ENCODE measurements at regions not wholly inside any gene's neighbourhood (a gene's known extent, or its start where the extent isn't known, plus 50 kb on each side); places are given as distances from the start of the nearest gene placed in this dataset.
"Not testable (repeated sequence)": the region's sequence is repeated elsewhere in the genome, so short reads cannot be mapped to it uniquely, and the experiment has no call there.

- no peak for TF ChIP-seq CTCF (IDR thresholded peaks at IDR 0.05)
- no peak overlapping the region for H3K4me3 ChIP-seq
- ATAC-seq (no peak), DNase-seq (peak in 1 of 4 donors; percentile 41)
- no peaks in the 10 kb centered on the region for H3K36me3 ChIP-seq
- no peak overlapping the region for H3K27ac ChIP-seq
- H3K27me3 ChIP-seq, result no peaks in the 10 kb centered on the region
- intact Hi-C loops (cut with DNase I), result no loop called here
- H3K9me3 ChIP-seq, result no peaks in the 10 kb centered on the region
- no peaks in the 10 kb centered on the region for H3K4me1 ChIP-seq
Observed at GRCh38 chr4:30125868-30126267, 594.3 kb upstream of the PCDH7 start.

- Histone ChIP-seq H3K36me3 (no peaks in the 10 kb centered on the region), H3K9me3 (no peaks in the 10 kb centered on the region), H3K27ac (no peak overlapping the region), H3K4me1 (no peaks in the 10 kb centered on the region), H3K27me3 (no peaks in the 10 kb centered on the region), H3K4me3 (no peak overlapping the region)
- no peak for ATAC-seq
- DNase-seq, result peak in 1 of 4 donors; percentile 16
- intact Hi-C loops (cut with DNase I), result no loop called here
- no peak for TF ChIP-seq CTCF (IDR thresholded peaks at IDR 0.05)
Observed at GRCh38 chr4:30126351-30126750, 593.8 kb upstream of the PCDH7 start.

- ATAC-seq; H3K27ac ChIP-seq; H3K36me3 ChIP-seq; H3K9me3 ChIP-seq; DNase-seq; intact Hi-C loops (cut with DNase I); H3K4me3 ChIP-seq; H3K27me3 ChIP-seq; H3K4me1 ChIP-seq: not testable (repeated sequence)
Observed at GRCh38 chr4:30148828-30149227, 571.3 kb upstream of the PCDH7 start.

- H3K4me1 ChIP-seq; DNase-seq; H3K27ac ChIP-seq; H3K9me3 ChIP-seq; H3K36me3 ChIP-seq; ATAC-seq; H3K27me3 ChIP-seq; intact Hi-C loops (cut with DNase I); H3K4me3 ChIP-seq: not testable (repeated sequence)
Observed at GRCh38 chr4:30149539-30149938, 570.6 kb upstream of the PCDH7 start.

- ATAC-seq, result no peak
- Histone ChIP-seq H3K4me3 (no peak overlapping the region), H3K27me3 (no peaks in the 10 kb centered on the region), H3K36me3 (no peaks in the 10 kb centered on the region), H3K9me3 (no peaks in the 10 kb centered on the region), H3K4me1 (no peaks in the 10 kb centered on the region), H3K27ac (no peak overlapping the region)
- TF ChIP-seq CTCF (IDR thresholded peaks at IDR 0.05), result no peak
- no peak for DNase-seq
- intact Hi-C loops (cut with DNase I), result no loop called here
Observed at GRCh38 chr4:30153427-30153826, 566.7 kb upstream of the PCDH7 start.

- Histone ChIP-seq H3K4me3 (no peak overlapping the region), H3K27ac (no peak overlapping the region), H3K4me1 (no peaks in the 10 kb centered on the region), H3K27me3 (no peaks in the 10 kb centered on the region), H3K9me3 (no peaks in the 10 kb centered on the region), H3K36me3 (no peaks in the 10 kb centered on the region)
- no peak for TF ChIP-seq CTCF (IDR thresholded peaks at IDR 0.05)
- intact Hi-C loops (cut with DNase I), result no loop called here
- ATAC-seq (no peak), DNase-seq (no peak)
Observed at GRCh38 chr4:30160140-30160539, 560.0 kb upstream of the PCDH7 start.
